GM21576 (cell line): ENCODE measurements at regions not wholly inside any gene's neighbourhood (a gene's known extent, or its start where the extent isn't known, plus 50 kb on each side); places are given as distances from the start of the nearest gene placed in this dataset.

Experiments
- ATAC-seq: cut with Tn5 transposase; IDR thresholded peaks from one replicate; pipeline ENCODE4 v1.9.1; 2021; ENCODE audit warnings: mild to moderate bottlenecking, moderate library complexity; ENCODE audit not compliant: unreplicated experiment

GRCh38 chr1:221335161-221336101, 406.5 kb downstream of the DUSP10 start:
- ATAC-seq = no peak

GRCh38 chr1:221336126-221336525, 405.8 kb downstream of the DUSP10 start:
- no peak for ATAC-seq

- ATAC-seq = no peak
Measured at GRCh38 chr1:221337106-221337505, 404.8 kb downstream of the DUSP10 start.

GRCh38 chr1:221343136-221343535, 398.8 kb downstream of the DUSP10 start:
- ATAC-seq = no peak

GRCh38 chr1:221343607-221344006, 398.3 kb downstream of the DUSP10 start:
- ATAC-seq = no peak

GRCh38 chr1:221344693-221345092, 397.2 kb downstream of the DUSP10 start:
- ATAC-seq = no peak

GRCh38 chr1:221347706-221348105, 394.2 kb downstream of the DUSP10 start:
- no peak for ATAC-seq

- no peak for ATAC-seq
Measured at GRCh38 chr1:221350091-221350490, 391.8 kb downstream of the DUSP10 start.

- ATAC-seq = no peak
Measured at GRCh38 chr1:221356693-221357092, 385.2 kb downstream of the DUSP10 start.

- ATAC-seq = no peak
Measured at GRCh38 chr1:221363039-221363438, 378.9 kb downstream of the DUSP10 start.

GRCh38 chr1:221366495-221367110, 375.3 kb downstream of the DUSP10 start:
- no peak for ATAC-seq

GRCh38 chr1:221371705-221372104, 370.2 kb downstream of the DUSP10 start:
- no peak for ATAC-seq

- no peak for ATAC-seq
Measured at GRCh38 chr1:221373795-221374194, 368.1 kb downstream of the DUSP10 start.

GRCh38 chr1:221376286-221376685, 365.6 kb downstream of the DUSP10 start:
- ATAC-seq = no peak

GRCh38 chr1:221381910-221382623, 359.8 kb downstream of the DUSP10 start:
- ATAC-seq = no peak

- no peak for ATAC-seq
Measured at GRCh38 chr1:221392453-221392852, 349.4 kb downstream of the DUSP10 start.

GRCh38 chr1:221394011-221394544, 347.8 kb downstream of the DUSP10 start:
- ATAC-seq = no peak

GRCh38 chr1:221396526-221396925, 345.4 kb downstream of the DUSP10 start:
- no peak for ATAC-seq

GRCh38 chr1:221397141-221397540, 344.7 kb downstream of the DUSP10 start:
- ATAC-seq = no peak

GRCh38 chr1:221397606-221398005, 344.3 kb downstream of the DUSP10 start:
- ATAC-seq = no peak

- no peak for ATAC-seq
Measured at GRCh38 chr1:221405146-221405545, 336.7 kb downstream of the DUSP10 start.
